Neuronal stem cell (in vitro differentiated cells): ENCODE measurements at regions not wholly inside any gene's neighbourhood (a gene's known extent, or its start where the extent isn't known, plus 50 kb on each side); places are given as distances from the start of the nearest gene placed in this dataset.
A peak's percentile ranks its signal among the peaks of the same experiment; 100 is the strongest.

ENCODE experiments used
- DNase-seq: peaks from one replicate; pipeline ENCODE4 v3.0.0-alpha.2; 2013; ENCODE audit warnings: low spot score
- H2AFZ ChIP-seq: one replicate; pipeline ENCODE4 v1.6.1; 2013; ENCODE audit warnings: mild to moderate bottlenecking, low read length, inconsistent platforms
- H2AK5ac ChIP-seq: 2 replicates; pipeline ENCODE4 v1.6.1; 2013; ENCODE audit warnings: low read depth, mild to moderate bottlenecking, inconsistent platforms, low read length, moderate library complexity, mixed read lengths
- H2BK120ac ChIP-seq: 2 replicates; pipeline ENCODE4 v1.6.1; 2013; ENCODE audit warnings: low read depth, mild to moderate bottlenecking, inconsistent platforms, low read length, moderate library complexity, mixed read lengths
- H2BK12ac ChIP-seq: one replicate; pipeline ENCODE4 v1.6.1; 2013; ENCODE audit warnings: low read length, inconsistent platforms
- H2BK15ac ChIP-seq: 2 replicates; pipeline ENCODE4 v1.6.1; 2013; ENCODE audit warnings: mild to moderate bottlenecking, low read length, inconsistent platforms, mixed read lengths
- H2BK5ac ChIP-seq: one replicate; pipeline ENCODE4 v1.6.1; 2013; ENCODE audit warnings: inconsistent platforms, mild to moderate bottlenecking, low read length, moderate library complexity
- H3K14ac ChIP-seq: one replicate; pipeline ENCODE4 v1.6.1; 2013; ENCODE audit warnings: low read length, inconsistent platforms
- H3K18ac ChIP-seq: 2 replicates; pipeline ENCODE4 v1.6.1; 2013; ENCODE audit warnings: low read length, inconsistent platforms
- H3K23ac ChIP-seq: 2 replicates; pipeline ENCODE4 v1.6.1; 2013; ENCODE audit warnings: low read depth, mild to moderate bottlenecking, mixed read lengths, low read length, inconsistent platforms; ENCODE audit not compliant: poor library complexity
- H3K27ac ChIP-seq: replicated peaks from 3 replicates; pipeline ENCODE4 v1.5.1; 2013; ENCODE audit warnings: low read length, inconsistent platforms
- H3K27me3 ChIP-seq, 3 experiments: 2 replicates each; pipeline ENCODE4 v1.6.1; 2013; ENCODE audit warnings: low read length in 3 of 3, mild to moderate bottlenecking in 2 of 3, inconsistent platforms in 1 of 3, low read depth in 1 of 3, mixed read lengths in 1 of 3, moderate library complexity in 1 of 3; ENCODE audit not compliant: control insufficient read depth in 3 of 3, insufficient read depth in 3 of 3
- H3K36me3 ChIP-seq, 2 donors: replicated peaks in 1 of 2; 2 replicates each; pipeline ENCODE4 v1.6.1; 2013; ENCODE audit warnings: low read length in 2 of 2; ENCODE audit not compliant: control insufficient read depth in 2 of 2, insufficient read depth in 2 of 2
- H3K4ac ChIP-seq: 2 replicates; pipeline ENCODE4 v1.6.1; 2013; ENCODE audit warnings: inconsistent platforms, mild to moderate bottlenecking, low read length, moderate library complexity
- H3K4me1 ChIP-seq, 2 donors: 1 replicate in 1 of 2; 2 replicates in 1 of 2; pipeline ENCODE4 v1.6.1; 2013; ENCODE audit warnings: low read length in 2 of 2, low read depth in 1 of 2; ENCODE audit not compliant: control insufficient read depth in 2 of 2, insufficient read depth in 1 of 2
- H3K4me2 ChIP-seq: one replicate; pipeline ENCODE4 v1.6.1; 2013; ENCODE audit warnings: mild to moderate bottlenecking, low read length, inconsistent platforms; ENCODE audit not compliant: insufficient read depth, poor library complexity, severe bottlenecking
- H3K4me3 ChIP-seq, 2 donors: 2 replicates each; pipeline ENCODE4 v1.5.1; 2013; ENCODE audit warnings: low read length in 2 of 2, mild to moderate bottlenecking in 2 of 2, inconsistent platforms in 1 of 2, moderate library complexity in 1 of 2
- H3K79me1 ChIP-seq: one replicate; pipeline ENCODE4 v1.6.1; 2013; ENCODE audit warnings: low read depth, mild to moderate bottlenecking, inconsistent platforms, low read length, moderate library complexity
- H3K9ac ChIP-seq: one replicate; pipeline ENCODE4 v1.6.1; 2013; ENCODE audit warnings: mild to moderate bottlenecking, low read depth, low read length, inconsistent platforms; ENCODE audit not compliant: poor library complexity
- H3K9me3 ChIP-seq, 2 donors: replicated peaks in 1 of 2; 2 replicates each; pipeline versions ENCODE3 to v1.6.1; 2013; ENCODE audit warnings: low read length in 2 of 2, mild to moderate bottlenecking in 2 of 2, inconsistent platforms in 1 of 2, low read depth in 1 of 2, mixed read lengths in 1 of 2, moderate library complexity in 1 of 2; ENCODE audit not compliant: control insufficient read depth in 2 of 2, insufficient read depth in 1 of 2
- H4K8ac ChIP-seq: one replicate; pipeline ENCODE4 v1.6.1; 2013; ENCODE audit warnings: low read depth, mild to moderate bottlenecking, inconsistent platforms, low read length, moderate library complexity
- H4K91ac ChIP-seq: one replicate; pipeline ENCODE4 v1.6.1; 2013; ENCODE audit warnings: low read length, low read depth, mild to moderate bottlenecking, inconsistent platforms; ENCODE audit not compliant: poor library complexity
- WGBS, 2 donors: extraction: QIAGEN DNeasy Blood & Tissue Kit; methylation state at CpG; one replicate each; pipeline ENCODE4 v1.1.7; 2013; ENCODE audit warnings: missing lambda C conversion rate in 2 of 2, mixed read lengths in 1 of 2; ENCODE audit not compliant: insufficient read length in 2 of 2, insufficient replicate concordance in 1 of 2; ENCODE audit errors: extremely low coverage in 2 of 2; 5-methylcytosine and 5-hydroxymethylcytosine counted together

- H3K4ac ChIP-seq = no peak overlapping the region
Measured at GRCh38 chr15:69829974-69830373, 267.7 kb downstream of the TLE3 start.

DNA sequence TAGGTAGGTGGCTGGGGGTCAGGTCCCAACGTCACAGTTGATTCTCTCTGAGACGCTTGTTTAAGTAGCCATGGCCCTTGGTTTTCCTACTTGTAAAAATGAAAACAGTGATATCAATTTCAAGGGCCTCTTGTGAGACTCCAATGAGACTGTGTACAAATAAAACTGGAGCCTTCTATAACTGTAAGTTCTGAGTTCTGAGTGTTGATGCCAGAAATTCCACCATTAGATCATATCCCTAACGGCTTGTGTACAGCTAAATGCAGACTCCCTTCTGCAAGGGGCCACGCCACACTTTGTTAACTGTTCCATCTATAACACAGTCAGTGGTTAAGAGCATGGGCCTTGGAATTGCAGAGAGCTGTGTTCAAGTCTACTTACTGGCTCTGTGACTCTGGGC lies 267.3 kb downstream of the TLE3 start:
- Histone ChIP-seq H2BK5ac (no peak overlapping the region), H2BK12ac (no peak overlapping the region), H3K4me1 (peaks cover 3 to 12% of the 10 kb centered on the region in 2 donors), H3K4me3 (no peak overlapping the region), H2AK5ac (no peak overlapping the region), H3K14ac (no peak overlapping the region), H3K18ac (peak overlapping the region; percentile 69), H3K36me3 (no peaks in the 10 kb centered on the region), H3K23ac (no peak overlapping the region), H3K79me1 (no peaks in the 10 kb centered on the region), H2AFZ (no peak overlapping the region), H2BK120ac (no peak overlapping the region), H3K27me3 (peaks cover 0 to under 1% (median 0%) of the 10 kb centered on the region in 3 experiments), H3K4ac (no peak overlapping the region), H4K8ac (no peak overlapping the region), H3K9me3 (no peaks in the 10 kb centered on the region), H4K91ac (no peak overlapping the region), H3K9ac (no peak overlapping the region), H3K27ac (no peak overlapping the region), H2BK15ac (no peak overlapping the region), H3K4me2 (no peak overlapping the region)
- DNase-seq = no peak
- WGBS, 2 donors = no CpG with 5 or more reads among the region's 4 CpGs

More at GRCh38 chr15:69829974-69830373, 267.7 kb downstream of the TLE3 start:
- DNase-seq = no peak
- Histone ChIP-seq H2BK12ac (no peak overlapping the region), H4K8ac (no peak overlapping the region), H3K4me1 (peaks cover 3 to 12% of the 10 kb centered on the region in 2 donors), H3K14ac (no peak overlapping the region), H3K9ac (no peak overlapping the region), H3K4me2 (no peak overlapping the region), H4K91ac (no peak overlapping the region), H2BK120ac (no peak overlapping the region), H3K23ac (no peak overlapping the region), H3K27me3 (no peaks in the 10 kb centered on the region), H2BK5ac (no peak overlapping the region), H2AFZ (no peak overlapping the region), H3K27ac (no peak overlapping the region), H3K79me1 (no peaks in the 10 kb centered on the region), H2AK5ac (no peak overlapping the region), H3K18ac (peak overlapping the region; percentile 69), H3K36me3 (no peaks in the 10 kb centered on the region), H3K4me3 (no peak overlapping the region), H2BK15ac (no peak overlapping the region), H3K9me3 (no peaks in the 10 kb centered on the region)
- WGBS, 2 donors = no CpG with 5 or more reads among the region's 3 CpGs

DNA sequence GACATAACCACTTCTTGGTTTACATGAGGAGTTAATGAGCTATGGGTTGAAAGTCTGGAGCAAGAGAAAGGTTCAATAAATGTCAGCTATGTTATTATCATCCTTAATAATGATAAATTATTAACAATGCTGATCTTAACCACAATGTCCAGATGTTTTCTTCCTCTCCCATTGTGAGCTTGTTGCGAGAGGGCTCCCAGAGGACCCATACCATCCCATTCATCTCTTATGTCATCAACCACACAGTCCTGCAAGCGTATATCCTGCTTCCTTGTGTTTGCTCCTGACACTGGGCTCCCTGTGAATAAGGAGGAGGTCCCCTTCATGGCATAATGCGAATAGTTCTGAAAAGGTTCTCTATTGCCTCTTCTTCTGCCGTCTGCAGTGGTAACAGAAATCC lies 266.8 kb downstream of the TLE3 start:
- DNase-seq = no peak
- peaks cover 0 to 3% (median 0%) of the 10 kb centered on the region in 3 experiments for H3K27me3 ChIP-seq
- no CpG with 5 or more reads among the region's 4 CpGs for WGBS, 2 donors

GRCh38 chr15:69834267-69834666 lies 263.4 kb downstream of the TLE3 start:
- Histone ChIP-seq H2BK120ac (no peak overlapping the region), H2AFZ (no peak overlapping the region), H3K18ac (no peak overlapping the region), H3K4me1 (peaks cover 0 to 5% of the 10 kb centered on the region in 2 donors), H3K23ac (no peak overlapping the region), H3K4me2 (no peak overlapping the region), H3K36me3 (no peaks in the 10 kb centered on the region), H2BK12ac (no peak overlapping the region), H4K91ac (no peak overlapping the region), H2BK15ac (no peak overlapping the region), H3K27ac (no peak overlapping the region), H2BK5ac (no peak overlapping the region), H2AK5ac (no peak overlapping the region), H3K27me3 (peaks cover 0 to 3% (median 0%) of the 10 kb centered on the region in 3 experiments), H3K79me1 (no peaks in the 10 kb centered on the region), H3K4ac (no peak overlapping the region), H3K4me3 (no peak overlapping the region), H3K14ac (no peak overlapping the region), H3K9me3 (no peaks in the 10 kb centered on the region), H4K8ac (no peak overlapping the region), H3K9ac (no peak overlapping the region)
- WGBS, 2 donors = no CpG with 5 or more reads among the region's 5 CpGs
- DNase-seq = no peak

More for the DNA sequence above, 266.8 kb downstream of the TLE3 start:
- H3K18ac ChIP-seq = no peak overlapping the region
- H3K9ac ChIP-seq = no peak overlapping the region
- H2BK120ac ChIP-seq = no peak overlapping the region
- no peaks in the 10 kb centered on the region for H3K36me3 ChIP-seq
- H4K8ac ChIP-seq = no peak overlapping the region
- H3K4me1 ChIP-seq = peaks cover 3 to 12% of the 10 kb centered on the region in 2 donors
- no peak overlapping the region for H3K27ac ChIP-seq
- H3K9me3 ChIP-seq = no peaks in the 10 kb centered on the region
- no peaks in the 10 kb centered on the region for H3K79me1 ChIP-seq
- no peak overlapping the region for H3K14ac ChIP-seq
- H2AFZ ChIP-seq = no peak overlapping the region
- no peak overlapping the region for H3K23ac ChIP-seq
- no peak overlapping the region for H3K4me3 ChIP-seq
- H2BK5ac ChIP-seq = no peak overlapping the region
- no peak overlapping the region for H2BK12ac ChIP-seq
- H4K91ac ChIP-seq = no peak overlapping the region
- no peak overlapping the region for H3K4ac ChIP-seq
- H2BK15ac ChIP-seq = no peak overlapping the region
- H2AK5ac ChIP-seq = no peak overlapping the region
- no peak overlapping the region for H3K4me2 ChIP-seq
